T47D (cell line): ENCODE measurements at regions not wholly inside any gene's neighbourhood (a gene's known extent, or its start where the extent isn't known, plus 50 kb on each side); places are given as distances from the start of the nearest gene placed in this dataset.
"Not testable (repeated sequence)": the region's sequence is repeated elsewhere in the genome, so short reads cannot be mapped to it uniquely, and the experiment has no call there.

Source experiments
- DNase-seq, 2 experiments: peaks; one replicate each; pipeline versions ENCODE4 v3.0.0 to v3.0.0-alpha.2; 2011 to 2012; ENCODE audit warnings: low read depth in 1 of 2, low spot score in 1 of 2
- JUND ChIP-seq: IDR thresholded peaks from 2 replicates; pipeline ENCODE4 v1.6.1; 2012; ENCODE audit warnings: low read depth
- in situ Hi-C: cut with HindIII; loops from 2 replicates; pipeline ENCODE4 v1.10.0; 2016; ENCODE audit warnings: low sequenced_read_pairs, low pct_unique_long_range_greater_than_20kb

DNA sequence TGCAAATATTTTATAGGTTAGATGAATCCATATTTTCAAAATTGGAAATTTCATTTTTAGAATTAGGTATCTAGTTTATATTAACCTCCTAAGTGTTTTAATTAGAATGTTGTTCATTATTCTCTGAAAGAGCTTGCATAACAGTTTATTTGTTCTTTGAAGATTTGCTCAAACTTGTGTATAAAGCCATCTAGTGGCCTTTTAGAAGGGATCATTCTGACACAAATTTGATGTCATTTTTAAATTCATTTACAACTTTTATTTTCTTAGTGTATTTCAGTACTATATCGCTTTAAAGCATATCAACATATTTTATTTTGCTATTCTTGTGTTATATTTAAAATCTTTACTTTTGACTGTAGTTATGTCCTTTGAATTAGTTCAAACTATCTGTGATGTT, 527.0 kb upstream of the NRG3 start:
- in situ Hi-C loops = no loop called here
- DNase-seq = peak in 1 of 2 experiments; percentile 10
- TF ChIP-seq JUND = no peak

DNA sequence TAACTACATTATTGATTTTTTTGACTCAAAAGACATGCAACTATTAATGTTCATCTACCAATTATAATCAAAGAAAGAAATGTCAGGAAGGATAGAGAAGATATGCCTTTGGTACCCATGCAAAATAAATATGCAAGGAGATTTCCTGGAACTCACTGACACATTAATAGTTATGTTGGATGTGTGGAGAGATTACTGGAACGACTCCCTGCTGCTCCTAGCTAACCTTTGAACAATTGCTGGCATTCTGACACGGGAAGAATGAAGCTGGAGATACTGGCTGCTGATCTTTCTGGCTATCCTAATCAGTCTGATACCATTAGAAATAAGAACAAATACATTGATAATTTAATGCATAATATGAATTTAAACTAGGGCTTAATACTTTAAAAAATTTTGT, 507.9 kb upstream of the NRG3 start:
- in situ Hi-C loops = no loop called here
- no peak for TF ChIP-seq JUND
- DNase-seq = no peak

DNA sequence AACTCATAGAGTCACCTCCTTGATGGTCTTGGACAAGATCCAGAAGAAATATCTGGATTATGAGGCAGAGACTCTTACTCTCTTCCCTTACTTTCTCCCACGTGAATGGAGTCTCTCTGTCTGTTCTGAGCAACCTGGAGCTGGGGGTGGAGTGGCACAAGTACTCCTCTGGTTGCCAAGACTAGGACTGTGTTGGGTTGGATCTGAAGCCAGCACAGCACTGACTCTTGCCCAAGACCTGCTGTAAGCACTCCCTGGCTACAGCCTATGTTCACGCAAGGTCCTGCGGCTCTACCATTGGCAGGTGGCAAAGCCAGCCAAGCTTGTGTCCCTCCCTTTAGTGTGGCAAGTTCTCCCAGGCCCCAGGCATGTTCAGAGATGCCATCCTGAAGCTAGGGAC, 488.2 kb upstream of the NRG3 start:
- in situ Hi-C loops = no loop called here
- DNase-seq = no peak
- no peak for TF ChIP-seq JUND

DNA sequence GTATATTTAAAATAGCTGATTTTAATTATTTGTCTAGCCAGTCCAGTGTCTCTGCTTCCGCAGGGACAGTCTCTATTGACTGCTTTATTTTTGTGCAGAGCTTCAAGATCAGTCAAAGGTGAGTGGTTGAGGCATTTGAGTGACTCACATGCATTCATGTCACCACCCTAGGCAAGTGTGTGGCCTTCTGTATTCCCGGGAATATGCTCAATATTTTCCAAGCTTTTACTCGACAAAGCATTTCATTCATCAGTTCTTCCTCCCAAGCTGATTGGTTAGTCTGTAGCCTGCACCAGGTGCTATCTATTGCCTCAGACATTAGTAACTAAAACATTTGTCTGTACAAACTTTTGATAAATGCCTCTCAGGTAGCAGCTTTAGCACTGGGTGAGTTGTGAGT, 471.5 kb upstream of the NRG3 start:
- in situ Hi-C loops = no loop called here
- TF ChIP-seq JUND = no peak
- DNase-seq = no peak

GRCh38 chr10:81405399-81405798, 469.6 kb upstream of the NRG3 start:
- no peak for TF ChIP-seq JUND
- DNase-seq = no peak
- in situ Hi-C loops = no loop called here

DNA sequence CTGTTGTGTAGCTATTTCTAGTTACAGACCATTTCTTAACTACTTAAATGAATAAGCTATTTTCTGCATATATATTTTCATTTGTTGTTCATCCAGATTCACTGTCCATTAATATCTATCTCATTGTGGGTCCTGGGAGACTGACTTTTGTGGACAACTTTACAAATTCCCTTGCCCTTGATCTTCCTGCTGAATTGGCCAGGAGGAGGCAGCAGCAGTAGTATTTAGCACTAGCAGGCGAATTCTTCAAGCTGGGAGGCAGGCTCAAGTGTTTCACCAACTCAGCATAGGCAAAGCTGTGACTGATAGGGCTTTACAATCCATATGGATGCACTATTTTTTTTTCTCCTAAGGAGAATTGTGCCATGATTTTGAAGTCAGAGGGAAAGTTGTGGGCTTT, 461.0 kb upstream of the NRG3 start:
- in situ Hi-C loops = no loop called here
- TF ChIP-seq JUND = no peak
- DNase-seq = peak in 1 of 2 experiments; percentile 68

- no peak for DNase-seq
- no peak for TF ChIP-seq JUND
- in situ Hi-C loops = no loop called here
These were observed 448.3 kb upstream of the NRG3 start for GRCh38 chr10:81426722-81427121.

GRCh38 chr10:81428456-81429134, 446.4 kb upstream of the NRG3 start:
- in situ Hi-C loops = no loop called here
- TF ChIP-seq JUND = no peak
- DNase-seq = no peak

GRCh38 chr10:81439445-81439844, 435.5 kb upstream of the NRG3 start:
- in situ Hi-C loops = no loop called here
- DNase-seq = no peak
- no peak for TF ChIP-seq JUND

DNA sequence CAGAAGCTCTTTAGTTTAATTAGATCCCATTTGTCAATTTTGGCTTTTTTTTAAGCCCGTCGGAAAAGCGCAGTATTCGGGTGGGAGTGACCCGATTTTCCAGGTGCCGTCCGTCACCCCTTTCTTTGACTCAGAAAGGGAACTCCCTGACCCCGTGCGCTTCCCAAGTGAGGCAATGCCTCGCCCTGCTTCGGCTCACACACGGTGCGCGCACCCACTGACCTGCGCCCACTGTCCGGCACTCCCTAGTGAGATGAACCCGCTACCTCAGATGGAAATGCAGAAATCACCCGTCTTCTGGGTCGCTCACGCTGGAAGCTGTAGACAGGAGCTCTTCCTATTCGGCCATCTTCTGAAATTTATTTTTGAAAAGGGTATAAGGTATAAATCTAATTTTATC, 433.4 kb upstream of the NRG3 start:
- in situ Hi-C loops, DNase-seq: not testable (repeated sequence)

DNA sequence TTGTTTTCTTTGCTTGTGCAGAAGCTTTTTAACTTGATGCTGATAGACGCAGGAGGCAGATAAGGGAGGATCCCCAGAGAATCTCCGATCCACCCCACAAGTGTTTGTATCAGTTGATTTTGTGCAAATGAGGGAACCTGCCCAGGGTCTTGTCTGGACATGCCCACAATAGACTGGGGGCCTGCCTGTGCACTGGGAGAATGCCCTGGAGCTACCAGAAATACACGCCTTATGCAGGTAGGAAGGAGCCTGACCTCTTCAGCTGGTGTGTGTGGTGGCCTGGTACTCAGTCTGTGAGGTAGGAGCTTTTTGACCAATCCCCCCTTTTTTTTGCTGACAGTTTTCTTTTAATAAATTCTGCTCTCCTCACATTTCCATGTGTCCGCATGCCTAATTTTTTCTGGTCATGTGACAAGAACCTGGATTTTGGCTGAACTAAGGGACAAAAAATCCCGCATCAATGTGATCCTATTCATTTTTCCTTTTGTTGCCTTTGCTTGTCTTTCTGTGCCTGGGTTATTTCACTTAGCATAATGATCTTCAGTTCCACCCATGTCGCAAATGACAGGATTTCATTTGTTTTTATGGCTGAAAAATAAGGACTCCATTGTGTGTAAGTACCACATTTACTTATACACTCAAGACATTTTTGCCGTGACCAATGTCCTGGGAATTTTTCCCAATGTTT, 430.6 kb upstream of the NRG3 start:
- no peak for DNase-seq
- no peak for TF ChIP-seq JUND
- in situ Hi-C loops = no loop called here

DNA sequence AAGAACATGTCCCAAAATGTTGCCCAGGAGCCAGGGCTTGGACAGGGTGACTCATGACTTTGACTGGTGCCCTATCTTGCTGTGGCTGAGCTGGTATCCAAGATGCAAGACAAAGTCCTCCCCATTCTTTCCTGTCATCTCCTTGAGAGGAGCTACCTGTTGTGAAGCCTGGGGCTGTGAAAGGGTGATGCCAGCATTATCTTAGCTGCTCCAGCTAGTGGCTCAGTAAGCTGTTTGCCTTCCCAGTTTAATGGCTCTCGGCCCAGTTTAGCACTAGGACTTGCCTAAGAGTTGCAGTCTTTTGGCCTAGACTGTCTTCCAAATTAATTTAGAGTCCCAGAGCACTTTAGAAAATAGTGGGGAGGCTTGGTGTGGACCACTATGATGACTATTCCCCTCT, 424.3 kb upstream of the NRG3 start:
- peak in 1 of 2 experiments; percentile 18 for DNase-seq
- no peak for TF ChIP-seq JUND
- in situ Hi-C loops = no loop called here

- no peak for DNase-seq
- in situ Hi-C loops = no loop called here
- TF ChIP-seq JUND = no peak
These were observed 402.0 kb upstream of the NRG3 start for GRCh38 chr10:81472927-81473470.

- no peak for DNase-seq
- no peak for TF ChIP-seq JUND
- in situ Hi-C loops = no loop called here
These were observed 401.2 kb upstream of the NRG3 start for GRCh38 chr10:81473755-81474154.
